Fibroblast of mammary gland (primary cell): ENCODE measurements at regions not wholly inside any gene's neighbourhood (a gene's known extent, or its start where the extent isn't known, plus 50 kb on each side); places are given as distances from the start of the nearest gene placed in this dataset.

Experiments
- DNase-seq: peaks from one replicate; pipeline ENCODE4 v3.0.0-alpha.2; 2010; ENCODE audit warnings: low read depth
- H3K4me3 ChIP-seq: 2 replicates; pipeline ENCODE4 v1.5.1; 2011; ENCODE audit warnings: low read depth, mild to moderate bottlenecking, low read length, moderate library complexity; ENCODE audit not compliant: control insufficient read depth
- TF ChIP-seq, protein P1 (sequence below): conservative IDR thresholded peaks from 2 replicates; pipeline ENCODE4 v1.5.1; 2011; ENCODE audit warnings: low read depth, low read length, inconsistent platforms; ENCODE audit not compliant: control insufficient read depth, insufficient read depth

- TF ChIP-seq, protein P1, sequence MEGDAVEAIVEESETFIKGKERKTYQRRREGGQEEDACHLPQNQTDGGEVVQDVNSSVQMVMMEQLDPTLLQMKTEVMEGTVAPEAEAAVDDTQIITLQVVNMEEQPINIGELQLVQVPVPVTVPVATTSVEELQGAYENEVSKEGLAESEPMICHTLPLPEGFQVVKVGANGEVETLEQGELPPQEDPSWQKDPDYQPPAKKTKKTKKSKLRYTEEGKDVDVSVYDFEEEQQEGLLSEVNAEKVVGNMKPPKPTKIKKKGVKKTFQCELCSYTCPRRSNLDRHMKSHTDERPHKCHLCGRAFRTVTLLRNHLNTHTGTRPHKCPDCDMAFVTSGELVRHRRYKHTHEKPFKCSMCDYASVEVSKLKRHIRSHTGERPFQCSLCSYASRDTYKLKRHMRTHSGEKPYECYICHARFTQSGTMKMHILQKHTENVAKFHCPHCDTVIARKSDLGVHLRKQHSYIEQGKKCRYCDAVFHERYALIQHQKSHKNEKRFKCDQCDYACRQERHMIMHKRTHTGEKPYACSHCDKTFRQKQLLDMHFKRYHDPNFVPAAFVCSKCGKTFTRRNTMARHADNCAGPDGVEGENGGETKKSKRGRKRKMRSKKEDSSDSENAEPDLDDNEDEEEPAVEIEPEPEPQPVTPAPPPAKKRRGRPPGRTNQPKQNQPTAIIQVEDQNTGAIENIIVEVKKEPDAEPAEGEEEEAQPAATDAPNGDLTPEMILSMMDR, result no peak
Measured at GRCh38 chr3:106611841-106612240, 743.0 kb upstream of the CBLB start.

GRCh38 chr3:106616556-106616955 is 747.7 kb upstream of the CBLB start:
- TF ChIP-seq, protein P1, result no peak
- no peak for DNase-seq
- no peak overlapping the region for H3K4me3 ChIP-seq

More at GRCh38 chr3:106611841-106612240, 743.0 kb upstream of the CBLB start:
- peak; percentile 28 for DNase-seq
- no peak overlapping the region for H3K4me3 ChIP-seq

DNA sequence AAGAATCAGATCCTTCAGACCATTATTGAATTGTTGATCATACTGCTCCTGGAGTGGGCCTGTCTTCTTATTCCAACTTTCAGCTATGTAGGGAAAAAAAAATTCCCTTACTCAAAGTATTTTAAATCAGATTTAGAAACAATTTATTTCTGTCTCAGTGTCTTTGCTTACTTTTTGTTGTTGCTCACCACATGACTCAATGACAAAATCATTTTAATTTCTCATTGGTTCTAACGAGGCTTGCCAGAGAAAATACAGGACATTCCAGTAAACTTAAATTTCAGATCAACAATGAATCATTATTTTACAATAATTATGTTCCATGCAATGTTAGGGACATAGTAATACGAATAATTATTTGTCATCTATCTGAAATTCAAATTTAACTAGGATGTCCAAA is 748.5 kb upstream of the CBLB start:
- no peak overlapping the region for H3K4me3 ChIP-seq
- peak; percentile 48 for DNase-seq
- TF ChIP-seq, protein P1, result no peak

DNA sequence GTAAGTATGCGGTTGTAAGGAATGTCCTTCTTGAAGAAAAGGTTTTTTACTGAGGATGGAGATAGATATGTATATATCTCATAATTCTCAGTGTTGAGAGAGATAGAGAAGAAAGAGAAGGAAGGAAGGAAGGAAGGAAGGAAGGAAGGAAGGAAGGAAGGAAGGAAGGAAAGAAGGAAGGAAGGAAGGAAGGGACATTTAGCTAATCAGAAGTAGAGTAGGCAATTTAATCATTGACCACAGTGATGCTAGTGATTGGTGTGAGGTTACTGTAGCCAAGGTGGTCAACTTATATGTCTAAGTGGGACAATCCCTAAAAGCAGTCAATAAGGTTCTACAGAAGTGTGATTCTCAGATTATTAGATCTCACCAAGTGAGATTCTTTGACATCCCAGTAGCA is 751.8 kb upstream of the CBLB start:
- TF ChIP-seq, protein P1, result no peak
- no peak overlapping the region for H3K4me3 ChIP-seq
- no peak for DNase-seq

DNA sequence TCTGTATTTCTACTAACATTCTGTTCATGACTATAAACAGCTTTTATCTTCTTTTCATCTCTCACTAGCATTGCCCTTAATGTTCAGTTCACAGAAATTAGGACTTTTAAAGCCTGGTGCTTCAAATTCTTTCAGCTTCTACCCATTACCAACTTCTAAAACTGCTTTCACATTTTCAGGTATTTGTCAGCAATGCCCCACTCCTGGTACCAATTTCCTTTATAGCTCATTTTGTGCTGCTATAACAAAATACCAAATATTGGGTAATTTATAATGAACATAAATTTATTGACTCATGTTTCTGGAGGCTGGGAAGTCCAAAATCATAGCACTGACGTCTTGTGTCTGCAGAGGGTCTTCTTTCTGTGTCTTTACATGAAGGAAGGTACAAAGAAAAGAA is 753.1 kb upstream of the CCDC54 start:
- DNase-seq, result no peak
- TF ChIP-seq, protein P1, result no peak

DNA sequence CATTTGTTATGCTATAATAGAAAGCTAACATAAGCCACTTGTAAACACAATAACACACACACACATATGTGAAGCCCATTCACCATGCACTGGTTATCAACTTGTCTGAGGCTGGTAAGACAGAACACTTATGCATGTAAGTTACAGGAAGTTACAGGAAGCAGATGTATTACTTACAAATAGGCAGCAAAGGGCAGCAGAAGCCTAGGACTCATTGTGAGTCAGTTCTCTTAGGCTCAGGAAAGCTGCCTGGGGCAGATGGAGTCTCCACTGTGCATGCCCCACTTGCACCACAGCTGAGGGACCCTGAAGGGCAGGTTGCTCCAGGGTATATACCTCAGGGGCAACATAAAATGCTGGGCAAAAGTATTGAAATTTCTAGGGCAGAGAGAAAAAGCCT is 748.8 kb upstream of the CCDC54 start:
- TF ChIP-seq, protein P1, result peak; percentile 24
- peak; percentile 71 for DNase-seq
- H3K4me3 ChIP-seq, result no peak overlapping the region

More for the DNA sequence above, 753.1 kb upstream of the CCDC54 start:
- H3K4me3 ChIP-seq, result no peak overlapping the region
